ENCODE measurements at regions not wholly inside any gene's neighbourhood (a gene's known extent, or its start where the extent isn't known, plus 50 kb on each side); places are given as distances from the start of the nearest gene placed in this dataset.

DNA sequence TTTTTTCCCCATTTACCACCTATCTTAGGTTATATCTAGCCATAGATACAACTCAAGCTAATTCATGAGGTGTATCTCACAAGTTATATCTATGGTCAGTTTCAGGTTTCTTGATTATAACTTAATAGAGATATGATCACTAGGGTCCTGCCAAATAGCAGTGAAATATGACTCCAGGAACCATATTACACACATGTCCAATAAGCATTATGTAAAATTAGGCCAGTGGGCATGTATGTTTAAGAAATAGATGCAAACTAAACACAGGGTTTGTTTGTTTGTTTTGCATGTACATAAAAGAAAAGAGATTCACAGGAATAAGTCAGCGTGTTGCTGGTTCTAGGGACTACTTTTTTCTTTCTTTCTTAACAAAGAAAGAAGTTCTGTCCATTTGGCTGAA lies 112.5 kb upstream of the ST6GALNAC5 start (continued):
- TF ChIP-seq CUX1 (IDR thresholded peaks at IDR 0.05; ENCODE audit: insufficient replicate concordance, low read depth, low read length) (no peak), TAF1 (IDR thresholded peaks at IDR 0.05; ENCODE audit: borderline replicate concordance, low read depth, low read length) (no peak), ELK1 (IDR thresholded peaks at IDR 0.05; ENCODE audit: low read depth, low read length) (no peak), FOXM1 (IDR thresholded peaks at IDR 0.05; ENCODE audit: low read depth, low read length) (no peak), YBX1 (IDR thresholded peaks at IDR 0.05) (no peak)

DNA sequence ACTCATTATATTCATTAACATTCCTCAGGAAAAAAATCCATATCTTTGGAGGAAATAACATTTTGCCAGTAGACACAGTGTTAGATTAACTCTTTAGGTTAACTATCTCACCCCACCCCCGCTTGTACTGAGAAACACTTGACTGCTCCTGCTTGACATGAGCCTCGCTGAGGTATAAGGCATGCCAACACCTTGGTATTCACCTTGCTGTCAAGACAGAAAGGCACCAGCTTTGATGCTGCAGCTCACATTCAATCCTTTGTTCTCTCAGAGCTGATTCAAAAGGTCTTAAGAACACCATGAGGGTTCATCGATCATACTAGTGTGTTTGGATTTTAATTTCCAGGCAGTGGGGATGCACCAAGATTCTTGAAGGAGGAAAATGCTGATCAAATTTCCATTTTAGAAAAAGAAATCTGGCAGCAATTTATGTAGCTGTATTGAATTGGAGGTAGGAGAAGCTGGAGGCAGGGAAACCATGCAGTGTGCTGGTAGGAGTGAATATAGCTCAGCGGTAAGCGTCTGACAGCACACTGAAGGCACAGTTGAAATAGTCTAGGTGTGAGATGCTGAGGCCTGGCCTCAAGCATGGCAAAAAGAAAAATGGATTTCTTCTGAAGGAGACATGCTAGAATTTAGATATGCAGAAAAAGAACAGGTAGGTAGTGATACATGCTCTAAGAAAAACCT lies 108.0 kb upstream of the ST6GALNAC5 start:
- H3K4me1 ChIP-seq (ENCODE audit: control insufficient read depth, insufficient read depth, low read length): no peaks in the 10 kb centered on the region
- no peak overlapping the region for H3K9ac ChIP-seq (ENCODE audit: control insufficient read depth, insufficient read depth, low read length)
- TF ChIP-seq, protein P1, sequence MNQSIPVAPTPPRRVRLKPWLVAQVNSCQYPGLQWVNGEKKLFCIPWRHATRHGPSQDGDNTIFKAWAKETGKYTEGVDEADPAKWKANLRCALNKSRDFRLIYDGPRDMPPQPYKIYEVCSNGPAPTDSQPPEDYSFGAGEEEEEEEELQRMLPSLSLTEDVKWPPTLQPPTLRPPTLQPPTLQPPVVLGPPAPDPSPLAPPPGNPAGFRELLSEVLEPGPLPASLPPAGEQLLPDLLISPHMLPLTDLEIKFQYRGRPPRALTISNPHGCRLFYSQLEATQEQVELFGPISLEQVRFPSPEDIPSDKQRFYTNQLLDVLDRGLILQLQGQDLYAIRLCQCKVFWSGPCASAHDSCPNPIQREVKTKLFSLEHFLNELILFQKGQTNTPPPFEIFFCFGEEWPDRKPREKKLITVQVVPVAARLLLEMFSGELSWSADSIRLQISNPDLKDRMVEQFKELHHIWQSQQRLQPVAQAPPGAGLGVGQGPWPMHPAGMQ (IDR thresholded peaks at IDR 0.05; ENCODE audit: borderline replicate concordance): no peak
- TF ChIP-seq LARP7 (IDR thresholded peaks at IDR 0.05) (no peak), SREBF2 (IDR thresholded peaks at IDR 0.05; ENCODE audit: low read length) (no peak), NR2C1 (IDR thresholded peaks at IDR 0.05) (no peak), ESRRA (IDR thresholded peaks at IDR 0.05; ENCODE audit: low read length) (no peak), ZNF384 (IDR thresholded peaks at IDR 0.05; ENCODE audit: borderline replicate concordance, low read depth, low read length) (no peak), ATF2 (IDR thresholded peaks at IDR 0.05; ENCODE audit: low read length) (no peak)
- no peak overlapping the region for H2AFZ ChIP-seq (ENCODE audit: control insufficient read depth, low read depth, low read length)
- H3K79me2 ChIP-seq (ENCODE audit: control insufficient read depth, insufficient read depth, low read length): no peaks in the 10 kb centered on the region
- no peaks in the 10 kb centered on the region for H3K27me3 ChIP-seq (replicated peaks in 1 of 2; ENCODE audit: control insufficient read depth in 2 of 2, insufficient read depth in 2 of 2, low read length in 1 of 2)
- POLR2A ChIA-PET: no interaction called here
- ATAC-seq (no peak), DNase-seq (ENCODE audit: low read depth, low spot score) (no peak), FAIRE-seq (no peak)
- intact Hi-C loops (cut with micrococcal nuclease; ENCODE audit: unreplicated experiment): no loop called here
- no peaks in the 10 kb centered on the region for H3K36me3 ChIP-seq (ENCODE audit: control insufficient read depth in 2 of 2, insufficient read depth in 2 of 2, low read length in 1 of 2)
- H3K27ac ChIP-seq (ENCODE audit: control insufficient read depth, insufficient read depth): no peak overlapping the region
- H3K9me3 ChIP-seq (replicated peaks; ENCODE audit: control insufficient read depth, insufficient read depth, low read length): no peaks in the 10 kb centered on the region
- no peak overlapping the region for H3K4me3 ChIP-seq
- no TSS peak for BruUV-seq (replicated peaks)
- CTCF ChIA-PET: no interaction called here
- SMC1A ChIA-PET (ENCODE audit: uncharacterized antibody, unreplicated experiment): interaction anchor here (0.8 kb wide), 1 partner anchor 18 kb away, joined by 3 read pairs; no protein-coding TSS in a partner anchor
- H3K4me2 ChIP-seq (ENCODE audit: control insufficient read depth, insufficient read depth): no peak overlapping the region
- RAD21 ChIA-PET (ENCODE audit: unreplicated experiment): no interaction called here
- WGBS (ENCODE audit: insufficient coverage, insufficient replicate concordance, low lambda C conversion rate, missing lambda C conversion rate): 11% methylated on average over 5 of the region's 5 CpGs
- H4K20me1 ChIP-seq (ENCODE audit: control insufficient read depth, insufficient read depth): no peaks in the 10 kb centered on the region
- in situ Hi-C loops (cut with MboI): no loop called here

Data from GM12878 (cell line).